Tibial artery (tissue), 4 donors: ENCODE measurements at regions not wholly inside any gene's neighbourhood (a gene's known extent, or its start where the extent isn't known, plus 50 kb on each side); places are given as distances from the start of the nearest gene placed in this dataset.

Source experiments
- DNase-seq, 2 donors: peaks; one replicate each; pipeline ENCODE4 v3.0.0-alpha.2; 2019
- H3K27ac ChIP-seq, 2 donors: fragments of 200-600 bp; sonication (generic) in 1 of 2; 1 replicate in 1 of 2; 2 replicates in 1 of 2; pipeline ENCODE4 v1.5.1; 2018 to 2019; ENCODE audit warnings: mild to moderate bottlenecking in 1 of 2
- H3K27me3 ChIP-seq, 2 donors: fragments of 200-600 bp; sonication (generic) in 1 of 2; one replicate each; pipeline versions ENCODE4 v1.5.1 to v1.6.0; 2016 to 2019
- H3K36me3 ChIP-seq, 3 donors: fragments of 200-600 bp; sonication (generic) in 2 of 3; one replicate each; pipeline ENCODE4 v1.5.1; 2016 to 2019; ENCODE audit warnings: mild to moderate bottlenecking in 2 of 3
- H3K4me1 ChIP-seq, 4 donors: fragments of 200-600 bp; sonication (generic) in 2 of 4; 1 replicate in 3 of 4; 2 replicates in 1 of 4; pipeline ENCODE4 v1.5.1; 2016 to 2019
- H3K4me3 ChIP-seq, 2 donors: fragments of 200-600 bp; sonication (generic) in 1 of 2; 1 replicate in 1 of 2; 2 replicates in 1 of 2; pipeline ENCODE4 v1.5.1; 2018 to 2019; ENCODE audit warnings: mild to moderate bottlenecking in 2 of 2
- H3K9me3 ChIP-seq, 3 donors: fragments of 200-600 bp; sonication (generic) in 1 of 3; one replicate each; pipeline ENCODE4 v1.5.1; 2016 to 2019
- CTCF ChIP-seq, 2 experiments: fragments of 200-600 bp in 1 of 2; fragments of 450-650 bp in 1 of 2; IDR thresholded peaks; one replicate each; pipeline ENCODE4 v1.5.1; 2017 to 2019; ENCODE audit warnings: antibody characterized with exemption in 2 of 2, mild to moderate bottlenecking in 1 of 2, moderate library complexity in 1 of 2
- intact Hi-C: fragments of 100-400 bp; cut with DNase I; formaldehyde crosslinking; loops from one replicate; pipeline ENCODE4 v1.15.0; 2023; ENCODE audit warnings: low total_unique reads

GRCh38 chr1:238558746-238559145 is 668.0 kb upstream of the ZP4 start:
- no peaks in the 10 kb centered on the region for H3K9me3 ChIP-seq
- DNase-seq: no peak
- no peak overlapping the region for H3K27ac ChIP-seq
- H3K4me3 ChIP-seq: no peak overlapping the region
- H3K36me3 ChIP-seq: no peaks in the 10 kb centered on the region
- intact Hi-C loops: no loop called here
- no peak for TF ChIP-seq CTCF (IDR thresholded peaks at IDR 0.05)
- no peaks in the 10 kb centered on the region for H3K4me1 ChIP-seq
- H3K27me3 ChIP-seq: no peaks in the 10 kb centered on the region

DNA sequence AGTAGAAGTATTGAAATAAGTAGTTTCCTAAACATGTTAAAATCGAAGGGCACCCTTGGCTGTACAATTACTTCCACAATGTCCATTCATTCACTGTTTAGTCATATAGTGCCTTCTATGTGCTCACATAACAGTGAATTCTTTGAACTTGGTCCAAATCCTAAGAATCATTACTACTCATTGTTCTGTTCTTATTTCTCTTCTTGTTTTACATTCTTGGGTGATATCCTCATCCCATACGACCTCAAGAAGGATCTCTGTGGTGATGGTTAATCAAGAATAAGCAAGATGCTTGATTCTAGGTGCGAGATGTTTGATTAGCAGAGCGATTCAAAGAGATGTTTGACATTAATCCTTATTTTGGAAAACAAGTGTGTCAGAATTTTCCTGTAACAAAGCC is 667.4 kb upstream of the ZP4 start:
- Histone ChIP-seq H3K9me3 (no peaks in the 10 kb centered on the region), H3K36me3 (no peaks in the 10 kb centered on the region), H3K4me3 (no peak overlapping the region), H3K27me3 (no peaks in the 10 kb centered on the region), H3K4me1 (no peaks in the 10 kb centered on the region), H3K27ac (no peak overlapping the region)
- intact Hi-C loops: no loop called here
- no peak for DNase-seq
- TF ChIP-seq CTCF (IDR thresholded peaks at IDR 0.05): no peak

DNA sequence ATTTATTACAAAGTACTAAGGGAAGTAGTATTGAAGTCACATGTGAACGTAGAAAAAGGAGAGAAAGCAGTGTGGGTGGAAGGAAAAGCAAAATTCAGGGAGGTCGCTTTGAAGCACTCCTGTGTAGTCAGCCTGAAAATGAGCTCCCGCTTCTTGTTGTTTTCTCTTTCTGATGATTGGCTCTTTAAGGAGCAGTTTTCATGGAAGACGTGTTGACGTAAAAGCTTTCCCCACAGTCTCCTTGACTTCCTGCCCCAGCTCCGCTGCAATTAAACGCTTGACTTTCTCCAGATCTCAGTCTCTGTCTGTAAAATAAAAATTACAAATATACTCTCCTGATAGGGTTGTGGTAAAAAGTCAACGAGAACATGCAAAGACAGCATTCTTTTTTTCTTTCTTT is 661.5 kb upstream of the ZP4 start:
- H3K27ac ChIP-seq: no peak overlapping the region
- no peak overlapping the region for H3K4me3 ChIP-seq
- no peaks in the 10 kb centered on the region for H3K27me3 ChIP-seq
- intact Hi-C loops: no loop called here
- TF ChIP-seq CTCF (IDR thresholded peaks at IDR 0.05): no peak
- no peaks in the 10 kb centered on the region for H3K9me3 ChIP-seq
- H3K4me1 ChIP-seq: no peaks in the 10 kb centered on the region
- no peak for DNase-seq
- no peaks in the 10 kb centered on the region for H3K36me3 ChIP-seq

GRCh38 chr1:238549137-238549536 is 658.4 kb upstream of the ZP4 start:
- no peaks in the 10 kb centered on the region for H3K27me3 ChIP-seq
- no peak overlapping the region for H3K27ac ChIP-seq
- H3K4me3 ChIP-seq: no peak overlapping the region
- no peak for DNase-seq
- TF ChIP-seq CTCF (IDR thresholded peaks at IDR 0.05): no peak
- H3K36me3 ChIP-seq: no peaks in the 10 kb centered on the region
- H3K9me3 ChIP-seq: no peaks in the 10 kb centered on the region
- no peaks in the 10 kb centered on the region for H3K4me1 ChIP-seq
- intact Hi-C loops: no loop called here

GRCh38 chr1:238546118-238546517 is 655.4 kb upstream of the ZP4 start:
- H3K27me3 ChIP-seq: no peaks in the 10 kb centered on the region
- H3K27ac ChIP-seq: no peak overlapping the region
- intact Hi-C loops: no loop called here
- no peaks in the 10 kb centered on the region for H3K9me3 ChIP-seq
- no peaks in the 10 kb centered on the region for H3K4me1 ChIP-seq
- H3K36me3 ChIP-seq: no peaks in the 10 kb centered on the region
- no peak for DNase-seq
- TF ChIP-seq CTCF (IDR thresholded peaks at IDR 0.05): no peak
- no peak overlapping the region for H3K4me3 ChIP-seq

DNA sequence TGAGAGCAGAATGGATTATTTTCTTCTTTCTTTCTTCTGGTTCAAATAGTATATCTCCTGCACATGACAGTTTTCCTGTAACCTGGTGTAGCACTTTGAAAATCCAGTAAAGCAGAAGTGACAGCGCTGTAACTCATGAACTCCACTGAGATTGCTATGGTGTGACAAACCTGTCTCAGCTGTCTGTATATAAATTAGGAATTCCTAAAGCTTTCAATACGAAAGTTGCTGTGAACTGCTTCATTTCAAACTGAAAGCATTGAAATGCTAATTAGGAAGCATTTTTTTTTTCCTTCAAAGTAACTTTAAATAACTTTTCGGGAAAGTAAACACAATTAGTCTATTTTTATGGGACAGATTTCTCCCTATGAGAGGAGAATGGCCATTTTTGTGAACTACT is 646.9 kb upstream of the ZP4 start:
- no peaks in the 10 kb centered on the region for H3K36me3 ChIP-seq
- no peak for TF ChIP-seq CTCF (IDR thresholded peaks at IDR 0.05)
- no peaks in the 10 kb centered on the region for H3K27me3 ChIP-seq

More for the DNA sequence above, 646.9 kb upstream of the ZP4 start:
- no peak for DNase-seq
- no peaks in the 10 kb centered on the region for H3K9me3 ChIP-seq
- intact Hi-C loops: no loop called here
- no peaks in the 10 kb centered on the region for H3K4me1 ChIP-seq
- no peak overlapping the region for H3K27ac ChIP-seq
- no peak overlapping the region for H3K4me3 ChIP-seq
